Gastroesophageal sphincter (tissue), 4 donors: ENCODE measurements at regions not wholly inside any gene's neighbourhood (a gene's known extent, or its start where the extent isn't known, plus 50 kb on each side); places are given as distances from the start of the nearest gene placed in this dataset.

Source experiments
- ATAC-seq: fragments of 150-250 bp; one replicate; pipeline ENCODE4 v1.9.1; 2016; ENCODE audit warnings: mild to moderate bottlenecking, moderate library complexity
- H3K27ac ChIP-seq, 4 donors: fragments of 200-600 bp; sonication (generic) in 3 of 4; 1 replicate in 3 of 4; 2 replicates in 1 of 4; pipeline ENCODE4 v1.5.1; 2016 to 2019
- H3K27me3 ChIP-seq: fragments of 200-600 bp; sonication (generic); one replicate; pipeline ENCODE4 v1.5.1; 2019
- H3K36me3 ChIP-seq, 2 donors: fragments of 200-600 bp; sonication (generic); one replicate each; pipeline ENCODE4 v1.5.1; 2019; ENCODE audit warnings: control low read depth in 1 of 2
- H3K4me1 ChIP-seq, 3 donors: fragments of 200-600 bp; sonication (generic); 1 replicate in 2 of 3; 2 replicates in 1 of 3; pipeline ENCODE4 v1.5.1; 2016 to 2019; ENCODE audit warnings: control low read depth in 2 of 3
- H3K4me3 ChIP-seq, 2 donors: fragments of 200-600 bp; sonication (generic); one replicate each; pipeline ENCODE4 v1.5.1; 2019; ENCODE audit warnings: mild to moderate bottlenecking in 1 of 2, moderate library complexity in 1 of 2
- H3K9me3 ChIP-seq, 3 donors: fragments of 200-600 bp; sonication (generic); one replicate each; pipeline ENCODE4 v1.5.1; 2017 to 2019; ENCODE audit warnings: control low read depth in 2 of 3
- EP300 ChIP-seq: sonication (generic); formaldehyde crosslinking; IDR thresholded peaks from one replicate; pipeline ENCODE4 v1.6.1; 2017; ENCODE audit warnings: antibody characterized with exemption, mild to moderate bottlenecking
- POLR2A ChIP-seq, 2 donors: fragments of 450-650 bp; IDR thresholded peaks; one replicate each; pipeline ENCODE4 v1.6.1; 2017; ENCODE audit warnings: antibody characterized with exemption in 2 of 2, mild to moderate bottlenecking in 2 of 2, moderate library complexity in 1 of 2
- POLR2AphosphoS5 ChIP-seq: sonication (generic); formaldehyde crosslinking; IDR thresholded peaks from one replicate; pipeline ENCODE4 v1.6.1; 2017; ENCODE audit warnings: antibody characterized with exemption
- WGBS, 2 donors: methylation state at CpG; one replicate each; pipeline ENCODE4 v1.1.5; 2018; ENCODE audit warnings: low coverage in 1 of 2; 5-methylcytosine and 5-hydroxymethylcytosine counted together
- TF ChIP-seq, protein P1 (sequence below), 4 experiments: fragments of 200-600 bp in 2 of 4; fragments of 450-650 bp in 2 of 4; sonication (generic) in 1 of 4; IDR thresholded peaks; one replicate each; pipeline ENCODE4 v1.5.1; 2017 to 2019; ENCODE audit warnings: antibody characterized with exemption in 4 of 4, mild to moderate bottlenecking in 2 of 4, moderate library complexity in 2 of 4

DNA sequence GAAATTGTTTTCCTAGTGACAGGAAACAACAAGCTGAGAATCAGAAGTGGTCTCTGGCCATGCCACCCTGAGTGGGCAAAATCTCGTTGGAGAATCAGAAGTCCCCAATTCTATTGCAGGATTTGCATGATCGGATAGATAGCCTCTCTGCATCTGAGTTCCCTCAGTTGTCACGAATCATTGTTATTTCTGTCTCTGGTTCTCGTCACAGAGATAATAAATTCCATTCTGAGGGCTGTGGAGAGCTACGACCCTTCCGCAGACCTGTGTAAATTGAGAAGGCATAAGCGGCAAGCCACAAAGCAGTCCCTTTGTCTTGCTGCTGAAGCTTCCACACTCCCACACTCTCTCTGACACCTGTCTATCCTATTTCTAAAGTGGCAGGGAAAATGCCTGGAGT lies 102.4 kb upstream of the CNR1 start:
- WGBS, 2 donors: 10 to 26% methylated on average over 2 to 7 of the region's 7 CpGs
- TF ChIP-seq, protein P1, sequence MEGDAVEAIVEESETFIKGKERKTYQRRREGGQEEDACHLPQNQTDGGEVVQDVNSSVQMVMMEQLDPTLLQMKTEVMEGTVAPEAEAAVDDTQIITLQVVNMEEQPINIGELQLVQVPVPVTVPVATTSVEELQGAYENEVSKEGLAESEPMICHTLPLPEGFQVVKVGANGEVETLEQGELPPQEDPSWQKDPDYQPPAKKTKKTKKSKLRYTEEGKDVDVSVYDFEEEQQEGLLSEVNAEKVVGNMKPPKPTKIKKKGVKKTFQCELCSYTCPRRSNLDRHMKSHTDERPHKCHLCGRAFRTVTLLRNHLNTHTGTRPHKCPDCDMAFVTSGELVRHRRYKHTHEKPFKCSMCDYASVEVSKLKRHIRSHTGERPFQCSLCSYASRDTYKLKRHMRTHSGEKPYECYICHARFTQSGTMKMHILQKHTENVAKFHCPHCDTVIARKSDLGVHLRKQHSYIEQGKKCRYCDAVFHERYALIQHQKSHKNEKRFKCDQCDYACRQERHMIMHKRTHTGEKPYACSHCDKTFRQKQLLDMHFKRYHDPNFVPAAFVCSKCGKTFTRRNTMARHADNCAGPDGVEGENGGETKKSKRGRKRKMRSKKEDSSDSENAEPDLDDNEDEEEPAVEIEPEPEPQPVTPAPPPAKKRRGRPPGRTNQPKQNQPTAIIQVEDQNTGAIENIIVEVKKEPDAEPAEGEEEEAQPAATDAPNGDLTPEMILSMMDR (IDR thresholded peaks at IDR 0.05): no peak
- no peak for TF ChIP-seq EP300
- no peak for TF ChIP-seq POLR2AphosphoS5
- no peak for TF ChIP-seq POLR2A (IDR thresholded peaks at IDR 0.05)
- Histone ChIP-seq H3K27me3 (peaks cover 3% of the 10 kb centered on the region), H3K9me3 (no peaks in the 10 kb centered on the region), H3K4me1 (no peaks in the 10 kb centered on the region), H3K36me3 (no peaks in the 10 kb centered on the region), H3K4me3 (no peak overlapping the region), H3K27ac (no peak overlapping the region)
- ATAC-seq: no peak

DNA sequence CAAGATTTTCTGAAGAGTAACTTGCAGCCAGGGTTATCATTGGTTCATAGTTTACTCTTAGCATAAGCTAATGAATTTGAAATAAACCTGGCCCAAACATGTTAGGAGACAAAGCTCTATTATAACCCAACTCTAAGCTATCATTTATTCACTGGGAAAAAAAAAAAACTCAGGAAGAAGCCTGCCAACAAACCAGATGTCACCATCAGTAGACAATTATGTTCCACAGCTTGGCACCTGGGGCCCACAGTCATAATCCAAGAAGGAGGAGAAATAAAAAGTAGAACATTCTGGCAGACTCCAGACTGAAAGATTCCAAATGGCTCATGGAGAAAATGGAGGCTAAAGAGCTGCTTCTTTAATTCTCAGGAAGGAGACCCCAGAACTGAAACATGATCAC lies 100.0 kb upstream of the CNR1 start:
- no peak for TF ChIP-seq POLR2A (IDR thresholded peaks at IDR 0.05)
- TF ChIP-seq, protein P1 (IDR thresholded peaks at IDR 0.05): no peak
- no peak for TF ChIP-seq POLR2AphosphoS5
- no peak for TF ChIP-seq EP300
- no peak for ATAC-seq
- H3K9me3 ChIP-seq: no peaks in the 10 kb centered on the region
- no peak overlapping the region for H3K27ac ChIP-seq
- no peak overlapping the region for H3K4me3 ChIP-seq
- H3K36me3 ChIP-seq: no peaks in the 10 kb centered on the region
- no peaks in the 10 kb centered on the region for H3K4me1 ChIP-seq
- peaks cover 3% of the 10 kb centered on the region for H3K27me3 ChIP-seq

DNA sequence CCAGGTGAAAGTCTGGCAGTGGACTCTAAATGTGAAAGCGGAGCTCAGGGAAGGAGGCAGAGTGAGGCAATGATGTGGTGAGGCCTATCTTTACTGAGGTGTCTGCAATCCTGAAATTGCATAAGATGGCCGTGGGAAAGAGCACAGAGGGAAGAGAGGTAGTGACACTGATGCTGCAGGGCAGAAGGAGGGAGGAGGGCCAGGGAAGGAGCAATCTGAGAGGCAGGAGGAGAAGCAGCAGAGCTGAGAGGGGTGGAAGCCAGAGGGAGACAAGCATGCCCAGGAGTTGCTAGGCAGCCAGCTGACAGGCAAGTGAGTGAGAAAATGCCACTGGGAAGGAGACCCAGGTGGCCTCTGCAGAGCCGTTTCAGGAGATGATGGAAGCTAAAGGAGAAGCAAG lies 97.4 kb upstream of the CNR1 start:
- no peak overlapping the region for H3K27ac ChIP-seq
- H3K9me3 ChIP-seq: no peaks in the 10 kb centered on the region
- H3K4me1 ChIP-seq: no peaks in the 10 kb centered on the region
- H3K27me3 ChIP-seq: peaks cover 3% of the 10 kb centered on the region
- ATAC-seq: no peak
- 32 to 36% methylated on average over 3 of the region's 3 CpGs for WGBS, 2 donors
- no peak for TF ChIP-seq POLR2AphosphoS5
- no peak for TF ChIP-seq EP300
- TF ChIP-seq, protein P1 (IDR thresholded peaks at IDR 0.05): no peak
- no peak for TF ChIP-seq POLR2A (IDR thresholded peaks at IDR 0.05)
- no peaks in the 10 kb centered on the region for H3K36me3 ChIP-seq
- no peak overlapping the region for H3K4me3 ChIP-seq

DNA sequence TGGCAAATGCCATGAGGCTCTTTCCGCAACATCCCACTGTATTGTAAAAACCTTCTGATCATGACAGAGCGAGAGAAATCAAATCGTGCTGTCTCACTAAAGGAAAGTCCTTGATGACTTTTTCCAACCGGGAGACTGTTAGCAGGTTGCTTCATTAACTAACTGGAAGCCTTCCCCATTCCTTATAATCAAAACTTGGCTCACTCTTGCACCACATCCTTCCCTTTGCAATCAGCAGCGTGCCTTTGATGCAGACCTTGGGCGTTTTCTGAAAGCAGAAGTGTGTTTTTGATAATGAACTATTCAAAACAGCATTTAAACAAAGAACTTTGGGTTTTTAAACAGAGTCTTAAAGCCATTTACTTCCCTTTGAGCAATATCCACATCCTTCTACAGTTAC lies 96.2 kb upstream of the CNR1 start:
- no peak overlapping the region for H3K4me3 ChIP-seq
- TF ChIP-seq, protein P1 (IDR thresholded peaks at IDR 0.05): no peak
- TF ChIP-seq POLR2AphosphoS5: no peak
- TF ChIP-seq POLR2A (IDR thresholded peaks at IDR 0.05): no peak
- no peak for TF ChIP-seq EP300
- H3K9me3 ChIP-seq: peaks cover 0 to 6% (median 0%) of the 10 kb centered on the region in 3 donors
- 62 to 68% methylated on average over 6 of the region's 6 CpGs for WGBS, 2 donors
- no peaks in the 10 kb centered on the region for H3K4me1 ChIP-seq
- H3K27me3 ChIP-seq: no peaks in the 10 kb centered on the region
- no peak overlapping the region for H3K27ac ChIP-seq
- no peaks in the 10 kb centered on the region for H3K36me3 ChIP-seq
- no peak for ATAC-seq

DNA sequence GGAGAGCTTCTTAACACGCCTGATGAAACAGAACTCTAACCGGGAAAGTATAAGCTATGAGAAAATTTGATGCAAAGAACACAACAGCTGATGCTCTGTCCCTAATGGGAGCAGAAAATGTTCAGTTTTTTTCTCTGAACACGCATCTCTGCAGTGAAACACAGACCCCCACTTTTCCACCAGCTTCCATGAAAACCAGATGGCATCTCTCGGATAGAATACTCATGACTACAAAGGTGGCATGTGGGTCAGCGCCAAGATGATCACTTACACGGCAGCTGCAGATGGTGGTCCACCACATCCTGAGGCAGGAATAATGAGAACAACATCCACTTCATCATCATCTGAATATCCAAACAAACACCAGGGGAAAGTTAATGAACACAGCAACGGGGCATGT lies 85.2 kb upstream of the CNR1 start:
- WGBS, 2 donors: 42 to 57% methylated on average over 3 to 5 of the region's 7 CpGs
- no peaks in the 10 kb centered on the region for H3K27me3 ChIP-seq
- no peak overlapping the region for H3K27ac ChIP-seq
- peaks cover 0 to 25% (median 0%) of the 10 kb centered on the region in 3 donors for H3K9me3 ChIP-seq
- no peaks in the 10 kb centered on the region for H3K36me3 ChIP-seq
- no peak for TF ChIP-seq POLR2A (IDR thresholded peaks at IDR 0.05)
- TF ChIP-seq EP300: no peak
- no peak for TF ChIP-seq POLR2AphosphoS5
- TF ChIP-seq, protein P1 (IDR thresholded peaks at IDR 0.05): no peak
- ATAC-seq: no peak
- H3K4me1 ChIP-seq: no peaks in the 10 kb centered on the region
- H3K4me3 ChIP-seq: no peak overlapping the region
